ENCODE measurements at regions not wholly inside any gene's neighbourhood (a gene's known extent, or its start where the extent isn't known, plus 50 kb on each side); places are given as distances from the start of the nearest gene placed in this dataset.

- Histone ChIP-seq H3K27me3 (replicated peaks in 1 of 2; ENCODE audit: control insufficient read depth in 2 of 2, insufficient read depth in 2 of 2, low read length in 1 of 2) (no peaks in the 10 kb centered on the region; a peak in 1 of 4 replicates), H3K27ac (ENCODE audit: control insufficient read depth, insufficient read depth) (no peak overlapping the region), H3K4me3 (no peak overlapping the region), H3K4me2 (ENCODE audit: control insufficient read depth, insufficient read depth) (no peak overlapping the region), H3K36me3 (ENCODE audit: control insufficient read depth in 2 of 2, insufficient read depth in 2 of 2, low read length in 1 of 2) (no peaks in the 10 kb centered on the region), H3K79me2 (ENCODE audit: control insufficient read depth, insufficient read depth, low read length) (no peaks in the 10 kb centered on the region), H3K4me1 (ENCODE audit: control insufficient read depth, insufficient read depth, low read length) (no peaks in the 10 kb centered on the region), H3K9ac (ENCODE audit: control insufficient read depth, insufficient read depth, low read length) (no peak overlapping the region), H3K9me3 (replicated peaks; ENCODE audit: control insufficient read depth, insufficient read depth, low read length) (no peaks in the 10 kb centered on the region), H4K20me1 (ENCODE audit: control insufficient read depth, insufficient read depth) (no peaks in the 10 kb centered on the region), H2AFZ (ENCODE audit: control insufficient read depth, low read depth, low read length) (no peak overlapping the region)
- no TSS peak for BruUV-seq (replicated peaks)
- FAIRE-seq (no peak), ATAC-seq (no peak), DNase-seq (ENCODE audit: low read depth, low spot score) (no peak)
- ChIA-PET POLR2A (no interaction called here), CTCF (no interaction called here), RAD21 (ENCODE audit: unreplicated experiment) (no interaction called here), SMC1A (ENCODE audit: uncharacterized antibody, unreplicated experiment) (interaction anchor here (0.6 kb wide), 1 partner anchor 436 kb away, joined by 3 read pairs; no protein-coding TSS in a partner anchor)
- TF ChIP-seq EED (IDR thresholded peaks at IDR 0.05; ENCODE audit: low read depth), result no peak
- TF ChIP-seq RUNX3 (IDR thresholded peaks at IDR 0.05; ENCODE audit: low read length), result no peak
- no peak for TF ChIP-seq USF1 (IDR thresholded peaks at IDR 0.05; ENCODE audit: borderline replicate concordance, extremely low read length, insufficient read depth, low read depth, low read length)
- TF ChIP-seq POLR2AphosphoS5 (IDR thresholded peaks at IDR 0.05; ENCODE audit: low read length), result no peak
- no peak for TF ChIP-seq CEBPB (IDR thresholded peaks at IDR 0.05; ENCODE audit: borderline replicate concordance in 1 of 2, low read depth in 2 of 2, low read length in 2 of 2)
- no peak for TF ChIP-seq MEF2B (IDR thresholded peaks at IDR 0.05; ENCODE audit: partially characterized antibody, poor library complexity, severe bottlenecking)
- TF ChIP-seq ZNF207 (IDR thresholded peaks at IDR 0.05; ENCODE audit: borderline replicate concordance), result no peak
- no peak for TF ChIP-seq PBX3 (IDR thresholded peaks at IDR 0.05; ENCODE audit: insufficient replicate concordance, low read depth, low read length)
- no peak for TF ChIP-seq ATF3 (IDR thresholded peaks at IDR 0.05; ENCODE audit: borderline replicate concordance, extremely low read depth, low read depth, low read length)
- TF ChIP-seq SMC3 (IDR thresholded peaks at IDR 0.05; ENCODE audit: borderline replicate concordance, low read length), result no peak
- TF ChIP-seq BHLHE40 (IDR thresholded peaks at IDR 0.05; ENCODE audit: borderline replicate concordance in 1 of 2, low read depth in 2 of 2, low read length in 1 of 2), result no peak
- intact Hi-C loops (cut with micrococcal nuclease; ENCODE audit: unreplicated experiment), result no loop called here
- in situ Hi-C loops (cut with MboI), result no loop called here
- WGBS (ENCODE audit: insufficient coverage, insufficient replicate concordance, low lambda C conversion rate, missing lambda C conversion rate), result 35% methylated on average over 4 of the region's 4 CpGs
Observed at GRCh38 chr3:66712210-66712609, 211.4 kb upstream of the LRIG1 start.

Data from GM12878 (cell line).